Fibroblast of lung (primary cell): ENCODE measurements at regions not wholly inside any gene's neighbourhood (a gene's known extent, or its start where the extent isn't known, plus 50 kb on each side); places are given as distances from the start of the nearest gene placed in this dataset.

Experiments
- DNase-seq, 2 donors: peaks; one replicate each; pipeline versions ENCODE4 v3.0.0 to v3.0.0-alpha.2; 2010; ENCODE audit warnings: low read depth in 2 of 2
- H2AFZ ChIP-seq: 2 replicates; pipeline ENCODE4 v1.5.1; 2012; ENCODE audit warnings: low read length, control low read depth, inconsistent platforms
- H3K27ac ChIP-seq: 2 replicates; pipeline ENCODE4 v1.5.1; 2011; ENCODE audit warnings: low read length, control low read depth; ENCODE audit not compliant: insufficient read depth
- H3K27me3 ChIP-seq: 2 replicates; pipeline ENCODE4 v1.5.1; 2011; ENCODE audit warnings: mild to moderate bottlenecking, low read length; ENCODE audit not compliant: control insufficient read depth, insufficient read depth
- H3K36me3 ChIP-seq: 2 replicates; pipeline ENCODE4 v1.5.1; 2011; ENCODE audit warnings: low read length; ENCODE audit not compliant: control insufficient read depth, insufficient read depth
- H3K4me1 ChIP-seq: 2 replicates; pipeline ENCODE4 v1.5.1; 2011; ENCODE audit warnings: low read length; ENCODE audit not compliant: control insufficient read depth, insufficient read depth; ENCODE audit errors: extremely low read depth
- H3K4me2 ChIP-seq: 2 replicates; pipeline ENCODE4 v1.5.1; 2011; ENCODE audit warnings: low read length, control low read depth; ENCODE audit not compliant: insufficient read depth; ENCODE audit errors: extremely low read depth
- H3K4me3 ChIP-seq, 4 experiments: fragments of 200-600 bp in 1 of 4; sonication (generic) in 1 of 4; replicated peaks in 1 of 4; 2 replicates each; pipeline ENCODE4 v1.5.1; 2011 to 2016; ENCODE audit warnings: low read length in 4 of 4, low read depth in 3 of 4, mild to moderate bottlenecking in 3 of 4, control low read depth in 2 of 4, inconsistent platforms in 1 of 4, mixed read lengths in 1 of 4; ENCODE audit not compliant: insufficient read depth in 1 of 4; ENCODE audit errors: control extremely low read depth in 1 of 4
- H3K79me2 ChIP-seq: 2 replicates; pipeline ENCODE4 v1.5.1; 2012; ENCODE audit warnings: mild to moderate bottlenecking, low read length, inconsistent platforms; ENCODE audit not compliant: control insufficient read depth, insufficient read depth
- H3K9ac ChIP-seq: 2 replicates; pipeline ENCODE4 v1.5.1; 2011; ENCODE audit warnings: mild to moderate bottlenecking, low read length, control low read depth; ENCODE audit not compliant: insufficient read depth
- H3K9me3 ChIP-seq: 2 replicates; pipeline ENCODE4 v1.5.1; 2012; ENCODE audit warnings: low read depth, low read length; ENCODE audit not compliant: control insufficient read depth, insufficient read depth
- H4K20me1 ChIP-seq: 2 replicates; pipeline ENCODE4 v1.5.1; 2011; ENCODE audit warnings: low read length; ENCODE audit not compliant: control insufficient read depth, insufficient read depth; ENCODE audit errors: extremely low read depth
- CTCF ChIP-seq, 2 donors: IDR thresholded peaks in 1 of 2; conservative IDR thresholded peaks in 1 of 2; 1 replicate in 1 of 2; 2 replicates in 1 of 2; pipeline ENCODE4 v1.5.1; 2011 to 2012; ENCODE audit warnings: low read length in 2 of 2, control low read depth in 1 of 2, inconsistent platforms in 1 of 2, low read depth in 1 of 2, mild to moderate bottlenecking in 1 of 2
- EZH2 ChIP-seq: IDR thresholded peaks from 2 replicates; pipeline ENCODE4 v1.5.1; 2012; ENCODE audit warnings: low read length, control low read depth, mild to moderate bottlenecking; ENCODE audit errors: missing control alignments

- Histone ChIP-seq H3K79me2 (no peaks in the 10 kb centered on the region), H3K27ac (no peak overlapping the region), H3K27me3 (no peaks in the 10 kb centered on the region), H3K4me2 (no peak overlapping the region), H2AFZ (no peak overlapping the region), H4K20me1 (no peaks in the 10 kb centered on the region), H3K36me3 (no peaks in the 10 kb centered on the region), H3K4me3 (no peak overlapping the region), H3K4me1 (no peaks in the 10 kb centered on the region), H3K9me3 (no peaks in the 10 kb centered on the region), H3K9ac (no peak overlapping the region)
- TF ChIP-seq EZH2 (no peak), CTCF (conservative IDR thresholded peaks at IDR 0.05 in 1 of 2, IDR thresholded peaks at IDR 0.05 in 1 of 2; ENCODE audit: low read depth in 1 of 2, low read length in 2 of 2) (no peak)
- DNase-seq = no peak
These were observed 408.8 kb downstream of the NUP35 start for GRCh38 chr2:183533021-183533420.

- H3K4me1 ChIP-seq = no peaks in the 10 kb centered on the region
- DNase-seq = no peak
- H3K79me2 ChIP-seq = no peaks in the 10 kb centered on the region
- H3K27me3 ChIP-seq = no peaks in the 10 kb centered on the region
- no peak overlapping the region for H2AFZ ChIP-seq
- H3K4me2 ChIP-seq = no peak overlapping the region
- no peak overlapping the region for H3K27ac ChIP-seq
- no peak overlapping the region for H3K4me3 ChIP-seq
- no peaks in the 10 kb centered on the region for H3K36me3 ChIP-seq
- H3K9ac ChIP-seq = no peak overlapping the region
- H4K20me1 ChIP-seq = no peaks in the 10 kb centered on the region
- TF ChIP-seq EZH2 (no peak), CTCF (conservative IDR thresholded peaks at IDR 0.05 in 1 of 2, IDR thresholded peaks at IDR 0.05 in 1 of 2; ENCODE audit: low read depth in 1 of 2, low read length in 2 of 2) (no peak)
- no peaks in the 10 kb centered on the region for H3K9me3 ChIP-seq
These were observed 412.0 kb downstream of the NUP35 start for GRCh38 chr2:183536290-183536689.

GRCh38 chr2:183536714-183537113 is 412.5 kb downstream of the NUP35 start:
- no peaks in the 10 kb centered on the region for H3K9me3 ChIP-seq
- DNase-seq = no peak
- no peaks in the 10 kb centered on the region for H3K36me3 ChIP-seq
- no peaks in the 10 kb centered on the region for H3K4me1 ChIP-seq
- no peak for TF ChIP-seq CTCF (conservative IDR thresholded peaks at IDR 0.05 in 1 of 2, IDR thresholded peaks at IDR 0.05 in 1 of 2; ENCODE audit: low read depth in 1 of 2, low read length in 2 of 2)
- no peak for TF ChIP-seq EZH2
- no peaks in the 10 kb centered on the region for H3K27me3 ChIP-seq
- H3K4me3 ChIP-seq = no peak overlapping the region
- H3K4me2 ChIP-seq = no peak overlapping the region
- no peaks in the 10 kb centered on the region for H3K79me2 ChIP-seq
- H3K27ac ChIP-seq = no peak overlapping the region
- no peak overlapping the region for H2AFZ ChIP-seq
- no peaks in the 10 kb centered on the region for H4K20me1 ChIP-seq
- no peak overlapping the region for H3K9ac ChIP-seq
